HEK293T (cell line): ENCODE measurements at regions not wholly inside any gene's neighbourhood (a gene's known extent, or its start where the extent isn't known, plus 50 kb on each side); places are given as distances from the start of the nearest gene placed in this dataset.

Experiments
- ARNT ChIP-seq: fragments of 450-650 bp; IDR thresholded peaks from 2 replicates; pipeline ENCODE4 v1.6.1; 2017; ENCODE audit warnings: mild to moderate bottlenecking
- ELF4 ChIP-seq: fragments of 450-650 bp; IDR thresholded peaks from 2 replicates; pipeline ENCODE4 v1.6.1; 2017; ENCODE audit warnings: antibody characterized with exemption
- FOXM1 ChIP-seq: fragments of 450-650 bp; IDR thresholded peaks from 2 replicates; pipeline ENCODE4 v1.6.1; 2017; ENCODE audit warnings: mild to moderate bottlenecking, borderline replicate concordance
- SP1 ChIP-seq: fragments of 450-650 bp; IDR thresholded peaks from 2 replicates; pipeline ENCODE4 v1.6.1; 2017

DNA sequence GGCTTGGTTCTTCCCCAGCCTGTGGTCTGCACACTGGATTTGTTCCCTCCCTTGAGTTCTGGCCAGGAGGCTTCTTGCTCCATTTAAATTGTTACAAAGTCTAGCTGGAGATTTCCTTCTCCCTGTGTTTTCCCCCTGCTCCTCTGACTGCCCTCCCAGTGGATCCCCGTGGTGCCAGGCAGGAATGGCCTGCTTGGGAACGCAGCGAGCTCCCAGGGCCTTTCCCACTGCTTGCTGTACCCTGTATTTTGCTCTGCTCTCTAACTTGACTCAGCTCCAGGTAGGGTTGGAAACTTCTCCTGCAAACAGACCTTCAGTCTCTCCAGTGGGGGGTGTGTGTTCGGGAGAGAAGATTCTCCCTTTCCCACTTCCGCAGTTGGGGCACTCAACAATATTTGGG is 349.2 kb upstream of the FBXO33 start:
- TF ChIP-seq SP1 (no peak), ARNT (no peak), FOXM1 (no peak), ELF4 (no peak)
